ENCODE measurements at regions not wholly inside any gene's neighbourhood (a gene's known extent, or its start where the extent isn't known, plus 50 kb on each side); places are given as distances from the start of the nearest gene placed in this dataset.
"Not testable (repeated sequence)": the region's sequence is repeated elsewhere in the genome, so short reads cannot be mapped to it uniquely, and the experiment has no call there.

GRCh38 chr4:162938738-162939485 lies 227.8 kb downstream of the NAF1 start:
- DNase-seq, result no peak

- DNase-seq, result no peak
These were observed 231.5 kb downstream of the NAF1 start for GRCh38 chr4:162935214-162935613.

GRCh38 chr4:162931286-162931685 lies 235.4 kb downstream of the NAF1 start:
- DNase-seq, result no peak

DNA sequence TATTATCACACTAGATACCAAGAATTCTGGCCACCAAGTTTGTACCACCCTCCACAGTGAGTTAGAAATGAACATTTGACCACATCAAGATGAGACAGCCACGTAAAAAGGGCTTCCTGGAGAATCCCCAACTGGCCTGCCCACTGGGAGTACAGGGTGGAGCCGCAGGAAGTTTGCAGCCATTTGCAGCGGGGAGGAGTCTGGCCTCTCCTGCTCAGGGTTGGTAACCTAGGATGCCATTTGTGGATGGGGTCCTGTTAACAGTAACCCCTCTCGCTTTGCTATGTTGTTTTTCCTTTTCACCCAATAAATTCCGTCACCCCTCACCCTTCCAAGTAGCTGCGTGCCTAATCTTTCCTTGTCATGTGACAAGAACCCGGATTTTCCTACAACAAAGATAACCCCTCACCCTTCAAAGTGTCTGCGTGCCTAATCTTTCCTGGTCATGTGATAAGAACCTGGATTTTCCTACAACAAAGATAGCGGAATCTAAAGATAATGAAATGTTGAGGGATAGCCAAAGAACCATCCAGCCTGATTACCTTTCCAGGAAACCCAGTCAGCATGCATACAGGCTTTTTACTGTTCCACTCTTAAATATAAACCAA lies 245.4 kb downstream of the NAF1 start:
- no peak for DNase-seq

GRCh38 chr4:162920649-162921048 lies 246.0 kb downstream of the NAF1 start:
- no peak for DNase-seq

DNA sequence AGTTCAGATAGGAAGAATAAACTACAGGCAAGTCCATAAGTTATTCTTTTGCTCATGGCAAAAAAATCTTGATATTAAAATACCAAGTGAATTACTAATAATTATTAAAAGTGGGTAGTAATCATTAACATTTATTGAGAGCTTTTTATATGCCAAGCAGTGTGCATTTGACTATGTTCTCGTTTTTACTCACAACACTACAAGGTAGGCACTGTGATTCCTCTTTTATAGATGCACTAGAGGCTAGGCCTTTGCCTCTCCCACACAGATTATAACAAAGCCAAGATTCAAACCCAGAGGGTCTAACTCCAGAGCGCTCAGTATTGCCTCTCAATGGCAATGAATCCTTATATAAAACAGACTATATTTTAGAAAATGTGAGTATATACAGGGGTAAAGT lies 254.2 kb downstream of the NAF1 start:
- DNase-seq, result no peak

DNA sequence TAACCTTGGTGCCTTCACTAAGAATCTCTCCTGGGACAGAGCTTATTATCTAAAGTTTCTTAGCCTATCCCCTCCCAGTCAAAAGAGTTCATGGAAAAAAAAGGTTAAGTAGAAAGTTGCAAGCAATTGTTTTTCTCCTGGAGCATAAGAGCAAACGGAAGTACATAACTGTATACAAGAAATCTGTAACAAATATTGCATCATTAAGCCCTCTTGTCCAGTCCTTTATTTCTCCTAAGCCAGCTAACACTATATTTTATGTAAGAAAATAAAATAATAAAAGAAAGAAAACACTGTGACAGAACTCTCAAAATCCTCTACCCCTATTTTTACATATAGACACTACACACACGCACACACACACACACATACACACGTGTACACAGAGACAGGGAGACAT lies 255.3 kb downstream of the NAF1 start:
- DNase-seq, result no peak

DNA sequence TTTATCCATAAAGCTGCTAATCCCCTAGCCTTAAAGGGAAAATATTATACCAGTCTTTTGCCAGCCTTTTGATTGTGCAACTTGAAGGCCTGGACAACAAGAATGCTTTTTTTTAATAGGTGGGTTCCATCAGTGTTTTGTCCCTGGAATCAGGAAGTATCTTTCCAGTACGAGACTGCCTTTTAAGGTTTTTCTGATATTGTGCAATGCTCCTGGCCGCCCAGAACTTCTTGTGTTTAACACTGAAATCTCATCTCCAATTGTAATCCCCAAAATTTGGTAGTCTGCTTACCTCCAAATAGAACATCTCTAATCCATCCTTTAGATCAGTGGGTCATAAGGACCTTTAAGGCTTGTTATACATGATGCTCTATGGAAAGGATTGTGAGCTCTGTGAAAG lies 256.7 kb downstream of the NAF1 start:
- DNase-seq, result no peak

GRCh38 chr4:162894387-162894786 lies 272.3 kb downstream of the NAF1 start:
- no peak for DNase-seq

GRCh38 chr4:162891788-162892707 lies 274.6 kb downstream of the NAF1 start:
- DNase-seq, result no peak

- DNase-seq, result no peak
These were observed 288.6 kb downstream of the NAF1 start for GRCh38 chr4:162878096-162878495.

- DNase-seq, result no peak
These were observed 291.9 kb downstream of the NAF1 start for GRCh38 chr4:162874748-162875147.

DNA sequence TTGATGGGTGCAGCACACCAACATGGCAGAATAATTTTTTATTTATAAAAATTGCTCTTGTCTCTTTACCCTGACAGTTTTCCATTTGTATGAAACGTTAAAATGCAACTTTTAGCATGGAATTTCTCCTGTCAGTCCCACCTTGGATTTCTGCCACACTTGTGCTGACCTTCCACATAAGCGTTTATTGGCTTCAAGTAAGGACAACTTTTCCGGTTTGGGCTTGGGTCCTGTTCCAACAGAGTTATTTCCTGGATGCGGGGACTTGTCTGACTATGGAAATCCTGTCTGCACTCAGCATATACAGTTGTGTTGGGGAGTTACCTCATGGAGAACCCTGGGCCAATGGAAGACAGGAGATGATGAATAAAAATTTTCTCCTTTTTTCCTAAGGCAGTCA lies 294.7 kb downstream of the NAF1 start:
- no peak for DNase-seq

- DNase-seq, result no peak
These were observed 297.5 kb downstream of the NAF1 start for GRCh38 chr4:162869157-162869556.

DNA sequence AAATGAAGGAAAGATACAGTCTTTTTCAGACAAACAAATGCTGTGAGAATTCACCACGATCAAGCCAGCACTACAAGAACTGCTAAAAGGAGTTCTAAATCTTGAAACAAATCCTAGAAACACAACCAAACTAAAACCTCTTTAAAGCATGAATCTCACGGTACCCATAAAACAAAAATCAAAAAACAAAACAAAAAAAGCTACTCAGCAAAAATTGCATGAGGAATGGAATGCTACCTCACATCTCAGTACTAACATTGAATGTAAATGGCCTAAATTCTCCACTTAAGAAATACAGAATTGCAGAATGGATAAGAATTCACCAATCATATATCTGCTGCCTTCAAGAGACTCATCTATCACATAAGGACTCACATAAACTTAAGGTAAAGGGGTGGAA lies 300.1 kb downstream of the NAF1 start:
- DNase-seq, result no peak

DNA sequence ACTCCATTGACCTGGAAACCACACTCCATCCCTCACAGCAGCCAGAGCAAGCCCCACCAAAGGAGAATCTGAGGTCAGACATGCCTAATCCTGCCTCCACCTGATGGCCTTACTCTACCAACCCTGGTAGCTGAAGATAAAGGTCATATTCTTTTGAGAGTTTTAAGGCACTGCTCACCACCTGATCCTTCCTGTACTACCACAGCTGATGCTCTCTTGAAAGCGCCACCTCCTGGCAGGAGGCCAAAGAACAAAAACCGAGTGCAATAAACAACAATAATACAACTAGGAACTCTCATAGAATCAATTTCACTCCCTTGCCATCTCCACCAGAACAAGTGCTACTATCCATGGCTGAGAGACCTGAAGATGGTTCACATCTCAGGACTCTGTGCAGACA lies 301.6 kb downstream of the NAF1 start:
- DNase-seq, result no peak

DNA sequence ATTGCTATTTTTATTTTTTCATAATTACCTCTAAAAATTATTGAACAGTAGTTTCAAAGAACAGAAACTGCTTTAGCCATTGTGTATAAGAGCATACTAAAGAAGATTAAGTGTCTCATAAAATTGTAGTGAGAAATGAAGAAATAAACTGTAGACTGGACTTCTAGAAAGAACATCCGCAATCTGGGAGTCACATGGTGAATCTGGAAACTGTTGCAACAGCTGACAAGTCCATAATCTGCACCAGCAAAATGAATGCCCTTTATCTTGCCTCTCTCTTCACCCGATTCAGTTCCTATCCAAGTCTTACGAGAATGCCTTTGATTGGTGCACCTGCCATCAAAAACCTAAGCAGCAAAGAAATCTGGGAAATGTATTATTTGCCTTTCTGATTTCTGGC lies 312.9 kb downstream of the NAF1 start:
- DNase-seq, result no peak

- no peak for DNase-seq
These were observed 314.0 kb downstream of the NAF1 start for GRCh38 chr4:162852642-162853041.

- not testable (repeated sequence) for DNase-seq
These were observed 315.4 kb downstream of the NAF1 start for GRCh38 chr4:162851241-162851758.

- DNase-seq, result no peak
These were observed 316.8 kb downstream of the NAF1 start for GRCh38 chr4:162849937-162850336.

- no peak for DNase-seq
These were observed 318.6 kb downstream of the NAF1 start for GRCh38 chr4:162847945-162848549.

GRCh38 chr4:162841753-162842152 lies 324.9 kb downstream of the NAF1 start:
- DNase-seq, result no peak

- no peak for DNase-seq
These were observed 326.9 kb downstream of the NAF1 start for GRCh38 chr4:162839814-162840213.
